Mesodermal cell (in vitro differentiated cells): ENCODE measurements at regions not wholly inside any gene's neighbourhood (a gene's known extent, or its start where the extent isn't known, plus 50 kb on each side); places are given as distances from the start of the nearest gene placed in this dataset.

ENCODE experiments used
- H3K27ac ChIP-seq: 2 replicates; pipeline ENCODE4 v1.7.0; 2013; ENCODE audit warnings: mild to moderate bottlenecking, low read depth, low read length, moderate library complexity; ENCODE audit not compliant: severe bottlenecking
- H3K36me3 ChIP-seq: 2 replicates; pipeline ENCODE4 v1.7.1; 2013; ENCODE audit warnings: mild to moderate bottlenecking, low read length, moderate library complexity; ENCODE audit not compliant: control insufficient read depth, insufficient read depth
- H3K4me1 ChIP-seq: one replicate; pipeline ENCODE4 v1.7.1; 2013; ENCODE audit warnings: mild to moderate bottlenecking, low read length; ENCODE audit not compliant: insufficient read depth, control insufficient read depth, poor library complexity, severe bottlenecking
- H3K4me3 ChIP-seq: 2 replicates; pipeline ENCODE4 v1.7.0; 2013; ENCODE audit warnings: low read length, control low read depth, mild to moderate bottlenecking; ENCODE audit not compliant: insufficient read depth, poor library complexity, severe bottlenecking; ENCODE audit errors: extremely low read depth
- H3K9me3 ChIP-seq: 2 replicates; pipeline ENCODE4 v1.7.1; 2013; ENCODE audit warnings: mild to moderate bottlenecking, low read length, moderate library complexity; ENCODE audit not compliant: control insufficient read depth
- WGBS, 2 experiments: methylation state at CpG; one replicate each; pipeline ENCODE4 v1.1.5; 2013; ENCODE audit warnings: missing lambda C conversion rate in 2 of 2; ENCODE audit not compliant: insufficient coverage in 2 of 2; 5-methylcytosine and 5-hydroxymethylcytosine counted together

DNA sequence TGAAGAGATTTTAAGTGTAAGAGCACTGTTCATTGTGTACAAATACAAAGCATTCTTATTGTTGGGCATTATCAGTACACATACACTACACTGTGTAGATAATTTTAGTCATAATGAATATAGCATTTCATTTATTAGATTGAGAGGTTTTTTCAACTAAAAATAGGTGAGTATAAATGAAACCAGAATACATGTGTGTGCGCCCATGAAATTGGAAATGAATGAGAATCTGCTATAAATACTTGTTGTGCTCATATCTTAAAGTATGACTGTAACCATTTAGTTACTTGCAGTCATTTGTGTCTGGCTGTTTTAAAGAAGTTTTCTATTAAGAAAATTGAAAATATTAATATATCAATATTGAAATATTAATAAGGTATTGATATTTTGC, 189.0 kb upstream of the MEF2C start:
- H3K4me1 ChIP-seq: no peaks in the 10 kb centered on the region
- no CpG with 5 or more reads among the region's 1 CpG for WGBS, 2 experiments
- H3K27ac ChIP-seq: no peak overlapping the region
- H3K36me3 ChIP-seq: no peaks in the 10 kb centered on the region
- no peaks in the 10 kb centered on the region for H3K9me3 ChIP-seq
- H3K4me3 ChIP-seq: no peak overlapping the region

DNA sequence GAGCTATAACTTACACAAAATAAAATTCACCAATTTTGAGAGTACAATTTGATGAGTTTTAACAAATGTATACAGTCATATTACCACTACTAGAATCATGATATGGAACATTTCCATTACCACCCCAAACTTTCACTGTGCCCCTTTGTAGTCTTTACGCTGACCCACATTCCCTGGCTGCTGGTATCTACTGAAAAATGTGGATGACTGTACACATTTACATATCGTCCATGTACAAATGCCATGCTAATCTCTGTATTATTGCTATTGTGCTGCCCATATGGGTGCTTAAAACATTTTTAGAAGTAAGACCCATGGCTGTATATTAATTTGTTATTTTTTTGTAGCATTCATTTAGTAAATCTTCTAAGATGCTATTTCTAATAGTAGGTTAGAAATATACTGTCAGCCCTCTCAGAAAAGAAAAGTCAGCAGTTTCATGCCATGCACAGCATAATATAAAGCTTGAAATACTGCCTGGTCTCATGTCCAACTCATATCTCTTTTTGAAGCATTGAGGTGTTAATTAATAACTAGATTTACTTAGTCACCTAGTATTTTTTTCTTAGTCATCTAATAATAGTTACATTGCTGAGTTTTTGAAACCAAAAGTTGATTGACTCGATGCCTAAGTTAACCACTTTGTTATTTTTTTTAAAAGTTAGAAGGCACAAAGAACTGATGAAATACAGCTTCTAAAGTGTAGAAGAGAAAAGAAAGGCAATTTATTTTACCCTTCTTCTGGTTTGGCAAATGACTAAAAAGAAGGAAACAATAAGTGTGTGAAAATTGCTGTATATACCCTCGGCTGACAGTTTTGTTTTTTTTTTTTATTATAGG, 188.3 kb upstream of the MEF2C start:
- 89% methylated on average over 1 of the region's 4 CpGs; no CpG with 5 or more reads in 1 of the 2 experiments for WGBS, 2 experiments
- H3K36me3 ChIP-seq: no peaks in the 10 kb centered on the region
- H3K4me1 ChIP-seq: no peaks in the 10 kb centered on the region
- H3K9me3 ChIP-seq: no peaks in the 10 kb centered on the region
- H3K27ac ChIP-seq: no peak overlapping the region
- H3K4me3 ChIP-seq: no peak overlapping the region

DNA sequence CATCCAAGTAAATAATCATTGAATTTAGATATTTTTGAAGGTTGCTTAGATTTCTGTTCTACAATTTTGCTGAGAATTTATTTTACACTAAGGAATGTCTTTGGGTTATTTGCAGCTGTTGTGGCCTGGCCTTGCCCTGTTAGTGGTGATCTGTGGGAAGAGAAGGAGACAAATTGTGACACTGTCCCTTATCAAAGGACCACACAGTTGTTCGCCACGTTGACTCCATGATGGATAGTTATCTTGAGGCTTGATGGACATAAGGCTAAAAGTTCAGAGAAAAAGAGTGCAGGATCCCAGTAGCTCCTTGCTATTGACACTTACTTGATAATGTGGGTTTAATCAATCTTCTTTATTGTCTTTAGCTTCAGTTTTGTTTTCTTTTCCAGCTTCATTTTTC, 186.6 kb upstream of the MEF2C start:
- no peak overlapping the region for H3K27ac ChIP-seq
- 40 to 100% methylated on average over 1 of the region's 2 CpGs for WGBS, 2 experiments
- no peaks in the 10 kb centered on the region for H3K4me1 ChIP-seq
- H3K4me3 ChIP-seq: no peak overlapping the region
- no peaks in the 10 kb centered on the region for H3K9me3 ChIP-seq
- H3K36me3 ChIP-seq: no peaks in the 10 kb centered on the region

GRCh38 chr5:89067362-89067761, 184.4 kb upstream of the MEF2C start:
- Histone ChIP-seq H3K4me1 (no peaks in the 10 kb centered on the region), H3K36me3 (no peaks in the 10 kb centered on the region), H3K9me3 (no peaks in the 10 kb centered on the region), H3K27ac (no peak overlapping the region), H3K4me3 (no peak overlapping the region)
- 100% methylated on average over 1 of the region's 3 CpGs; no CpG with 5 or more reads in 1 of the 2 experiments for WGBS, 2 experiments

GRCh38 chr5:89065919-89066318, 182.9 kb upstream of the MEF2C start:
- H3K9me3 ChIP-seq: no peaks in the 10 kb centered on the region
- no peaks in the 10 kb centered on the region for H3K4me1 ChIP-seq
- H3K36me3 ChIP-seq: no peaks in the 10 kb centered on the region
- WGBS, 2 experiments: 89% methylated on average over 1 of the region's 3 CpGs; no CpG with 5 or more reads in 1 of the 2 experiments
- H3K27ac ChIP-seq: no peak overlapping the region
- no peak overlapping the region for H3K4me3 ChIP-seq

DNA sequence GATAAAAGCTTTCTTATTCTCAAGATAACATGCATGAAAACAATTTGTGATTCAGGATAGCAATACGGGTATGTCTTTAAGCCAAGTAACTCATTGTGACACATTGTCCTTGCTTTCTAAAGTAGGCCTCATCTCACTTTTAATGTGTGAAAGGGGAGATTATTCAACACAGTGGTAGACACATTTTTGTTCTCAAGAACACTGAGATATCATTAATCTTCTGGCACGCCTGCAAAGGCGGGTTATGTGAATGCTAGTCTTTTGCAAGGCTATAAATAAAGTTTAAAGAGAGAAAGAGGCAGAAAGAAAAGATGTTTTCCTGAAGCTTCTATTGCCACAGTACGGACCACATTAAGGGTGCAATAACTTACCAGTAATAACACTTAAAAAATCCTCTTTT, 181.8 kb upstream of the MEF2C start:
- H3K27ac ChIP-seq: no peak overlapping the region
- no peak overlapping the region for H3K4me3 ChIP-seq
- H3K36me3 ChIP-seq: no peaks in the 10 kb centered on the region
- H3K4me1 ChIP-seq: no peaks in the 10 kb centered on the region
- WGBS, 2 experiments: no CpG with 5 or more reads among the region's 4 CpGs
- no peaks in the 10 kb centered on the region for H3K9me3 ChIP-seq

DNA sequence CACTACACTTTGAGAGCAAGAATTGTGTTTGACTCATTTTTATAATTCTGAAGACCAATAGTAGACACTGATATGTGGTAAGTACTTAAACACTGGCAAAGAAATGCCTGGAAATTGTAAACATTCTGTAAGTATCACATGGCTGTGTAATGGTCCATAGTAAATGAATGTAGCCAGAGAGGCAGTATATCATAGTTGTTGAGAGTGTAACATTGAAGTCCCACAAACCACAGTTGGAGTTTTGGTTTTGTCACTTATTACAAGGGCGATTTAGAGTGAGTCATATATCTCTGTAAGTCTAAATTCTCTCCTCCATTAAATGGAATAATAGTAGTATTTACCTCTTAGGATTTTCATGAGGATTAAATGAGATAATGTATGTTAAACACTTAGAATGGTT, 181.1 kb upstream of the MEF2C start:
- Histone ChIP-seq H3K9me3 (no peaks in the 10 kb centered on the region), H3K36me3 (no peaks in the 10 kb centered on the region), H3K4me1 (no peaks in the 10 kb centered on the region), H3K4me3 (no peak overlapping the region), H3K27ac (no peak overlapping the region)
- WGBS, 2 experiments: no CpG with 5 or more reads among the region's 1 CpG

DNA sequence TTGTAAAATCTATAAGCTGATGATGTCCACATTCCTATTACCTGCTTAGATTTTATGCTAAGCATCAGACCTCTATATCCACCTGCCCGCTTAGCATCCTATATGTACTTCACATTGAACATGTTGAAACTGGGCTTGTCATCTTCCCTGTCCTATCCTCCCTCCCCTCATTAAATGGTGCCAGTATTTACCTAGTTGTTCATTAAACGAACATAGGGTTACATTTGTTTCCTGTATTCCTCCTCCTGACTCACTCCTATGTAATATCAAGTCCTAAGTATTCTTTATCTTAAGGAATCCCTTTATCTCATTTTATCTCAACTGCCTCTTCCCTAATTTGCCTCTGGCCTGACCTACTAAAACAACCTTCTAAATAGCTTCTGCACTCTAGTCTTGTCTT, 177.8 kb upstream of the MEF2C start:
- Histone ChIP-seq H3K4me1 (no peaks in the 10 kb centered on the region), H3K36me3 (no peaks in the 10 kb centered on the region), H3K4me3 (no peak overlapping the region), H3K9me3 (no peaks in the 10 kb centered on the region), H3K27ac (no peak overlapping the region)
- WGBS, 2 experiments: 89 to 100% methylated on average over 1 of the region's 2 CpGs

GRCh38 chr5:89059274-89059673, 176.3 kb upstream of the MEF2C start:
- H3K36me3 ChIP-seq: no peaks in the 10 kb centered on the region
- H3K27ac ChIP-seq: no peak overlapping the region
- no peaks in the 10 kb centered on the region for H3K4me1 ChIP-seq
- no CpG with 5 or more reads among the region's 1 CpG for WGBS, 2 experiments
- H3K4me3 ChIP-seq: no peak overlapping the region
- H3K9me3 ChIP-seq: no peaks in the 10 kb centered on the region

DNA sequence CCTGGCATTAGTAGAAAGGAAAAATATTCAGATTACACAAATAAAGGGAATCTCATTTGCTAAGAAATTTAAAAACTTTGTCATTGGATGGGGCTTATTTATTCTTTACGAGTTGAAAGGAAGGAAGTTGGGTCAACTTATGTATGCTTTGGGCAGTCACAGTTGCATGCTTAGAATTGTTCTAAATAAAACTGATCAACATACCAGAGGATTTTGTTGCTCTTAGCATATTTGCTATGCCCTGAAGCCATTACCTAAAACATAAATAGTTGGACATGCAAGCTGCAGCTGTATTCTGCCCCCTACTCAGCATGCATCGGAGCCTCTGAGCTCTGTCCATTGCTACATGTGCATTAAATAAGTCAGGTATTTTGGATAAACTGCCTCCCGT, 172.7 kb upstream of the MEF2C start:
- no peaks in the 10 kb centered on the region for H3K4me1 ChIP-seq
- no peak overlapping the region for H3K27ac ChIP-seq
- no peaks in the 10 kb centered on the region for H3K36me3 ChIP-seq
- WGBS, 2 experiments: 88 to 100% methylated on average over 1 of the region's 3 CpGs
- no peak overlapping the region for H3K4me3 ChIP-seq
- H3K9me3 ChIP-seq: peaks cover 3% of the 10 kb centered on the region

DNA sequence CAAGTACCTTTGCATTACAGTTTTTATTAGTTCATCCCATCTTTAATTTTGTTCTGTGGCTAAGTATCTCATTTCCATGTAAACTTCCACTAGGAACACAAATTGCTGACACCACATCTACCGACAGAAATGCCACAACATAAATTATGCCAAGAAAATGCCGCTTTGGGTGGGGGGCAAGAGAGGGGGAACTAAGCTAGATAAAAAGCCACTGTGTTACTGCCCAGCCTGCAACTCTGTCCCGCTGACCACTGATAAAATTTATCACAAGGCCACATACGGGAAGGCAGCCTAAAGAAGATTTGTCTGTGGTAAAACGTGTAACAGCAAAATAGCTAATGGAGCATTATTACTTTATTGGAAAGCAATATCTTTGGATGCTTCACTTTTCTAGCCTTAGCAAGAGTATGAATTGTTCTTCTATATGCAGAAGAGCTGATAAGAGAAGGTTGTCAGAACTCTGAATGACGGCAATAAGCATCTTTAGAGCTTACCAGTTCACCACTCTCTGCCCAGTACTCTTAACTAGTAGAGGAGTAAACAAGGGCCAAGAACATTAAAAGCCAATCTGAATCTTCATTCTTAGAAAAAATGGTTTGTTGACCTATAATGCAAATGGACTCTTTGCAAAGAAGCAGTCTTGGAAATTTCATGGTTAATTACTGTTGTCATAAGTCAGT, 172.2 kb upstream of the MEF2C start:
- Histone ChIP-seq H3K27ac (no peak overlapping the region), H3K9me3 (peaks cover 6% of the 10 kb centered on the region), H3K4me3 (no peak overlapping the region), H3K36me3 (no peaks in the 10 kb centered on the region), H3K4me1 (no peaks in the 10 kb centered on the region)
- WGBS, 2 experiments: 87 to 93% methylated on average over 2 to 4 of the region's 6 CpGs
